ENCODE measurements at regions not wholly inside any gene's neighbourhood (a gene's known extent, or its start where the extent isn't known, plus 50 kb on each side); places are given as distances from the start of the nearest gene placed in this dataset.
A peak's percentile ranks its signal among the peaks of the same experiment; 100 is the strongest.

- H3K36me3 ChIP-seq (replicated peaks), result no peaks in the 10 kb centered on the region
- peaks cover 2% of the 10 kb centered on the region for H3K27me3 ChIP-seq (replicated peaks)
- in situ Hi-C loops (cut with HindIII; ENCODE audit: low pct_ligation_motif_present, low sequenced_read_pairs), result no loop called here
- no peak overlapping the region for H3K4me3 ChIP-seq (ENCODE audit: low read depth, low read length)
- H3K27ac ChIP-seq, result no peak overlapping the region
- TF ChIP-seq CTCF (IDR thresholded peaks at IDR 0.05; ENCODE audit: low read depth, low read length, missing control alignments), result no peak
- no peak for DNase-seq
These were observed 92.0 kb upstream of the VEPH1 start for GRCh38 chr3:157595259-157595658.

GRCh38 chr3:157594413-157594812 lies 91.2 kb upstream of the VEPH1 start:
- Histone ChIP-seq H3K4me3 (ENCODE audit: low read depth, low read length) (no peak overlapping the region), H3K27me3 (replicated peaks) (peaks cover 2% of the 10 kb centered on the region), H3K36me3 (replicated peaks) (no peaks in the 10 kb centered on the region), H3K27ac (no peak overlapping the region)
- in situ Hi-C loops (cut with HindIII; ENCODE audit: low pct_ligation_motif_present, low sequenced_read_pairs), result no loop called here
- DNase-seq, result no peak
- TF ChIP-seq CTCF (IDR thresholded peaks at IDR 0.05; ENCODE audit: low read depth, low read length, missing control alignments), result peak; percentile 51

GRCh38 chr3:157592769-157593168 lies 89.6 kb upstream of the VEPH1 start:
- in situ Hi-C loops (cut with HindIII; ENCODE audit: low pct_ligation_motif_present, low sequenced_read_pairs), result no loop called here
- no peak for DNase-seq
- no peak for TF ChIP-seq CTCF (IDR thresholded peaks at IDR 0.05; ENCODE audit: low read depth, low read length, missing control alignments)
- Histone ChIP-seq H3K27me3 (replicated peaks) (peaks cover 2% of the 10 kb centered on the region), H3K4me3 (ENCODE audit: low read depth, low read length) (no peak overlapping the region), H3K36me3 (replicated peaks) (no peaks in the 10 kb centered on the region), H3K27ac (no peak overlapping the region)

GRCh38 chr3:157590273-157590672 lies 87.1 kb upstream of the VEPH1 start:
- Histone ChIP-seq H3K27ac (no peak overlapping the region), H3K36me3 (replicated peaks) (no peaks in the 10 kb centered on the region), H3K27me3 (replicated peaks) (no peaks in the 10 kb centered on the region), H3K4me3 (ENCODE audit: low read depth, low read length) (no peak overlapping the region)
- no peak for TF ChIP-seq CTCF (IDR thresholded peaks at IDR 0.05; ENCODE audit: low read depth, low read length, missing control alignments)
- no peak for DNase-seq
- in situ Hi-C loops (cut with HindIII; ENCODE audit: low pct_ligation_motif_present, low sequenced_read_pairs), result no loop called here

GRCh38 chr3:157589211-157589610 lies 86.0 kb upstream of the VEPH1 start:
- in situ Hi-C loops (cut with HindIII; ENCODE audit: low pct_ligation_motif_present, low sequenced_read_pairs), result no loop called here
- no peak overlapping the region for H3K27ac ChIP-seq
- TF ChIP-seq CTCF (IDR thresholded peaks at IDR 0.05; ENCODE audit: low read depth, low read length, missing control alignments), result no peak

GRCh38 chr3:157588386-157589060 lies 85.3 kb upstream of the VEPH1 start:
- no peak overlapping the region for H3K4me3 ChIP-seq (ENCODE audit: low read depth, low read length)
- no peaks in the 10 kb centered on the region for H3K36me3 ChIP-seq (replicated peaks)
- TF ChIP-seq CTCF (IDR thresholded peaks at IDR 0.05; ENCODE audit: low read depth, low read length, missing control alignments), result no peak
- DNase-seq, result no peak
- H3K27ac ChIP-seq, result no peak overlapping the region
- in situ Hi-C loops (cut with HindIII; ENCODE audit: low pct_ligation_motif_present, low sequenced_read_pairs), result no loop called here
- H3K27me3 ChIP-seq (replicated peaks), result no peaks in the 10 kb centered on the region

More at GRCh38 chr3:157589211-157589610, 86.0 kb upstream of the VEPH1 start:
- no peaks in the 10 kb centered on the region for H3K27me3 ChIP-seq (replicated peaks)
- no peak for DNase-seq
- H3K36me3 ChIP-seq (replicated peaks), result no peaks in the 10 kb centered on the region
- H3K4me3 ChIP-seq (ENCODE audit: low read depth, low read length), result no peak overlapping the region
